Tibial nerve (tissue), 4 donors: ENCODE measurements at regions not wholly inside any gene's neighbourhood (a gene's known extent, or its start where the extent isn't known, plus 50 kb on each side); places are given as distances from the start of the nearest gene placed in this dataset.

Experiments
- DNase-seq, 2 donors: peaks; one replicate each; pipeline ENCODE4 v3.0.0-alpha.2; 2019; ENCODE audit warnings: low spot score in 2 of 2
- H3K27ac ChIP-seq, 4 donors: fragments of 200-600 bp; sonication (generic) in 3 of 4; one replicate each; pipeline ENCODE4 v1.5.1; 2017 to 2019; ENCODE audit warnings: mild to moderate bottlenecking in 1 of 4
- H3K27me3 ChIP-seq, 2 donors: fragments of 200-600 bp; sonication (generic) in 1 of 2; one replicate each; pipeline versions ENCODE4 v1.5.1 to v1.6.0; 2017 to 2019
- H3K36me3 ChIP-seq, 3 donors: fragments of 200-600 bp; sonication (generic); one replicate each; pipeline ENCODE4 v1.5.1; 2018 to 2019
- H3K4me1 ChIP-seq, 4 donors: fragments of 200-600 bp; sonication (generic) in 3 of 4; one replicate each; pipeline ENCODE4 v1.5.1; 2017 to 2019
- H3K4me3 ChIP-seq, 4 donors: fragments of 200-600 bp; sonication (generic) in 3 of 4; one replicate each; pipeline ENCODE4 v1.5.1; 2017 to 2019; ENCODE audit warnings: mild to moderate bottlenecking in 1 of 4, moderate library complexity in 1 of 4
- H3K9me3 ChIP-seq, 4 donors: fragments of 200-600 bp; sonication (generic) in 3 of 4; one replicate each; pipeline ENCODE4 v1.5.1; 2017 to 2019
- CTCF ChIP-seq, 5 experiments: fragments of 200-600 bp in 3 of 5; fragments of 450-650 bp in 2 of 5; sonication (generic) in 3 of 5; IDR thresholded peaks; one replicate each; pipeline ENCODE4 v1.5.1; 2016 to 2019; ENCODE audit warnings: antibody characterized with exemption in 5 of 5, mild to moderate bottlenecking in 3 of 5, moderate library complexity in 2 of 5
- EP300 ChIP-seq, 2 donors: sonication (generic); formaldehyde crosslinking; IDR thresholded peaks; one replicate each; pipeline ENCODE4 v1.6.1; 2017; ENCODE audit warnings: antibody characterized with exemption in 2 of 2, mild to moderate bottlenecking in 1 of 2
- POLR2A ChIP-seq, 2 donors: fragments of 450-650 bp; IDR thresholded peaks; one replicate each; pipeline ENCODE4 v1.6.1; 2017; ENCODE audit warnings: antibody characterized with exemption in 2 of 2, mild to moderate bottlenecking in 2 of 2, moderate library complexity in 2 of 2
- WGBS, 2 donors: methylation state at CpG; one replicate each; pipeline ENCODE4 v1.1.5; 2018; 5-methylcytosine and 5-hydroxymethylcytosine counted together

GRCh38 chr2:53373126-53373525 lies 394.5 kb upstream of the CHAC2 start:
- peaks cover 0 to 3% (median 0%) of the 10 kb centered on the region in 4 donors for H3K4me1 ChIP-seq
- TF ChIP-seq POLR2A (IDR thresholded peaks at IDR 0.05), result no peak
- no peak for TF ChIP-seq CTCF (IDR thresholded peaks at IDR 0.05)
- no peak for TF ChIP-seq EP300 (IDR thresholded peaks at IDR 0.05)
- H3K27me3 ChIP-seq, result no peaks in the 10 kb centered on the region
- 73 to 81% methylated on average over 1 of the region's 1 CpG for WGBS, 2 donors
- no peaks in the 10 kb centered on the region for H3K36me3 ChIP-seq
- H3K4me3 ChIP-seq, result no peak overlapping the region
- no peak for DNase-seq
- H3K9me3 ChIP-seq, result peaks cover 0 to 4% (median 0%) of the 10 kb centered on the region in 4 donors
- H3K27ac ChIP-seq, result no peak overlapping the region

GRCh38 chr2:53366543-53366942 lies 401.1 kb upstream of the CHAC2 start:
- Histone ChIP-seq H3K9me3 (peaks cover 0 to 1% (median 0%) of the 10 kb centered on the region in 4 donors), H3K4me1 (no peaks in the 10 kb centered on the region), H3K27me3 (no peaks in the 10 kb centered on the region), H3K36me3 (no peaks in the 10 kb centered on the region), H3K27ac (no peak overlapping the region), H3K4me3 (no peak overlapping the region)
- TF ChIP-seq POLR2A (IDR thresholded peaks at IDR 0.05) (no peak), CTCF (IDR thresholded peaks at IDR 0.05) (no peak), EP300 (IDR thresholded peaks at IDR 0.05) (no peak)
- 53 to 57% methylated on average over 3 of the region's 3 CpGs for WGBS, 2 donors
- no peak for DNase-seq

- no peaks in the 10 kb centered on the region for H3K27me3 ChIP-seq
- H3K36me3 ChIP-seq, result no peaks in the 10 kb centered on the region
- no peak for TF ChIP-seq EP300 (IDR thresholded peaks at IDR 0.05)
- TF ChIP-seq CTCF (IDR thresholded peaks at IDR 0.05), result no peak
- TF ChIP-seq POLR2A (IDR thresholded peaks at IDR 0.05), result no peak
- no peak overlapping the region for H3K4me3 ChIP-seq
- H3K27ac ChIP-seq, result no peak overlapping the region
- peaks cover 0 to 12% (median 0%) of the 10 kb centered on the region in 4 donors for H3K9me3 ChIP-seq
- no peak for DNase-seq
- 66 to 71% methylated on average over 2 of the region's 2 CpGs for WGBS, 2 donors
- no peaks in the 10 kb centered on the region for H3K4me1 ChIP-seq
These were observed 404.7 kb upstream of the CHAC2 start for GRCh38 chr2:53362934-53363333.

- no peaks in the 10 kb centered on the region for H3K27me3 ChIP-seq
- WGBS, 2 donors, result 92 to 98% methylated on average over 17 to 20 of the region's 26 CpGs
- no peak for DNase-seq
- H3K36me3 ChIP-seq, result no peaks in the 10 kb centered on the region
- H3K4me1 ChIP-seq, result no peaks in the 10 kb centered on the region
- H3K9me3 ChIP-seq, result peaks cover 0 to 41% (median 0%) of the 10 kb centered on the region in 4 donors
- no peak overlapping the region for H3K27ac ChIP-seq
- TF ChIP-seq EP300 (IDR thresholded peaks at IDR 0.05), result no peak
- TF ChIP-seq CTCF (IDR thresholded peaks at IDR 0.05), result no peak
- no peak for TF ChIP-seq POLR2A (IDR thresholded peaks at IDR 0.05)
- H3K4me3 ChIP-seq, result no peak overlapping the region
These were observed 411.2 kb upstream of the CHAC2 start for GRCh38 chr2:53356291-53356905.

- H3K4me3 ChIP-seq, result no peak overlapping the region
- WGBS, 2 donors, result 69 to 79% methylated on average over 6 of the region's 6 CpGs
- H3K4me1 ChIP-seq, result no peaks in the 10 kb centered on the region
- no peak overlapping the region for H3K27ac ChIP-seq
- H3K9me3 ChIP-seq, result peaks cover 0 to 31% (median 0%) of the 10 kb centered on the region in 4 donors
- no peaks in the 10 kb centered on the region for H3K36me3 ChIP-seq
- DNase-seq, result no peak
- H3K27me3 ChIP-seq, result no peaks in the 10 kb centered on the region
- TF ChIP-seq EP300 (IDR thresholded peaks at IDR 0.05) (no peak), POLR2A (IDR thresholded peaks at IDR 0.05) (no peak), CTCF (IDR thresholded peaks at IDR 0.05) (no peak)
These were observed 414.2 kb upstream of the CHAC2 start for GRCh38 chr2:53353135-53354114.
